ENCODE measurements at regions not wholly inside any gene's neighbourhood (a gene's known extent, or its start where the extent isn't known, plus 50 kb on each side); places are given as distances from the start of the nearest gene placed in this dataset.

- CTCF ChIA-PET: no interaction called here
- no peak for DNase-seq (ENCODE audit: extremely low spot score)
- TF ChIP-seq CTCF (IDR thresholded peaks at IDR 0.05; ENCODE audit: control extremely low read depth, extremely low read depth, low read depth, missing control alignments): no peak
- POLR2A ChIA-PET: no interaction called here
These were observed 382.6 kb upstream of the AKR1E2 start for GRCh38 chr10:4443419-4443818.

GRCh38 chr10:4442296-4442695 is 383.7 kb upstream of the AKR1E2 start:
- no peak for DNase-seq (ENCODE audit: extremely low spot score)
- TF ChIP-seq CTCF (IDR thresholded peaks at IDR 0.05; ENCODE audit: control extremely low read depth, extremely low read depth, low read depth, missing control alignments): no peak
- POLR2A ChIA-PET: no interaction called here
- CTCF ChIA-PET: no interaction called here

- POLR2A ChIA-PET: no interaction called here
- TF ChIP-seq CTCF (IDR thresholded peaks at IDR 0.05; ENCODE audit: control extremely low read depth, extremely low read depth, low read depth, missing control alignments): no peak
- CTCF ChIA-PET: no interaction called here
- DNase-seq (ENCODE audit: extremely low spot score): no peak
These were observed 385.7 kb upstream of the AKR1E2 start for GRCh38 chr10:4440260-4440659.

- TF ChIP-seq CTCF (IDR thresholded peaks at IDR 0.05; ENCODE audit: control extremely low read depth, extremely low read depth, low read depth, missing control alignments): no peak
- ChIA-PET POLR2A (no interaction called here), CTCF (no interaction called here)
- no peak for DNase-seq (ENCODE audit: extremely low spot score)
These were observed 388.2 kb upstream of the AKR1E2 start for GRCh38 chr10:4437791-4438190.

- POLR2A ChIA-PET: no interaction called here
- no peak for TF ChIP-seq CTCF (IDR thresholded peaks at IDR 0.05; ENCODE audit: control extremely low read depth, extremely low read depth, low read depth, missing control alignments)
- no peak for DNase-seq (ENCODE audit: extremely low spot score)
- CTCF ChIA-PET: no interaction called here
These were observed 388.9 kb upstream of the AKR1E2 start for GRCh38 chr10:4437061-4437460.

- ChIA-PET POLR2A (no interaction called here), CTCF (no interaction called here)
- DNase-seq (ENCODE audit: extremely low spot score): no peak
- no peak for TF ChIP-seq CTCF (IDR thresholded peaks at IDR 0.05; ENCODE audit: control extremely low read depth, extremely low read depth, low read depth, missing control alignments)
These were observed 389.9 kb upstream of the AKR1E2 start for GRCh38 chr10:4436103-4436502.

GRCh38 chr10:4434516-4435071 is 391.4 kb upstream of the AKR1E2 start:
- ChIA-PET POLR2A (no interaction called here), CTCF (no interaction called here)
- TF ChIP-seq CTCF (IDR thresholded peaks at IDR 0.05; ENCODE audit: control extremely low read depth, extremely low read depth, low read depth, missing control alignments): no peak
- no peak for DNase-seq (ENCODE audit: extremely low spot score)

All from GM10248 (cell line).